GM23338 (cell line): ENCODE measurements at regions not wholly inside any gene's neighbourhood (a gene's known extent, or its start where the extent isn't known, plus 50 kb on each side); places are given as distances from the start of the nearest gene placed in this dataset.

Experiments
- ATAC-seq: fragments of 200-7000 bp; cut with Tn5 transposase; 3 replicates; pipeline ENCODE4 v1.9.1; 2020
- DNase-seq: peaks from one replicate; pipeline ENCODE4 v3.0.0-alpha.2; 2015; ENCODE audit warnings: low spot score
- H2AFZ ChIP-seq: fragments of 200-600 bp; sonication (generic); 2 replicates; pipeline ENCODE4 v1.8.0; 2016; ENCODE audit warnings: antibody characterized with exemption, mild to moderate bottlenecking, moderate library complexity
- H3F3A ChIP-seq: fragments of 200-600 bp; sonication (generic); replicated peaks from 2 replicates; pipeline ENCODE4 v1.8.0; 2017; ENCODE audit warnings: antibody characterized with exemption, mixed run types, low read depth
- H3K27ac ChIP-seq: fragments of 200-600 bp; sonication (generic); 2 replicates; pipeline ENCODE4 v1.6.1; 2016; ENCODE audit warnings: low read depth
- H3K27me3 ChIP-seq: fragments of 200-600 bp; sonication (generic); 2 replicates; pipeline ENCODE4 v1.8.0; 2016; ENCODE audit warnings: mild to moderate bottlenecking, mixed run types, moderate library complexity; ENCODE audit not compliant: insufficient read depth
- H3K36me3 ChIP-seq: fragments of 200-600 bp; sonication (generic); 2 replicates; pipeline ENCODE4 v1.8.0; 2016; ENCODE audit warnings: mild to moderate bottlenecking; ENCODE audit not compliant: insufficient read depth
- H3K4me1 ChIP-seq: fragments of 200-600 bp; sonication (generic); 2 replicates; pipeline ENCODE4 v1.8.0; 2016; ENCODE audit warnings: mild to moderate bottlenecking, moderate library complexity; ENCODE audit not compliant: insufficient read depth
- H3K4me2 ChIP-seq: fragments of 200-600 bp; sonication (generic); 2 replicates; pipeline ENCODE4 v1.7.1; 2017; ENCODE audit warnings: mixed run types
- H3K4me3 ChIP-seq: fragments of 200-600 bp; sonication (generic); 2 replicates; pipeline ENCODE4 v1.6.1; 2016; ENCODE audit warnings: mixed run types
- H3K79me2 ChIP-seq: fragments of 200-600 bp; sonication (generic); replicated peaks from 2 replicates; pipeline ENCODE4 v1.8.0; 2017; ENCODE audit warnings: mild to moderate bottlenecking; ENCODE audit not compliant: insufficient read depth
- H3K9me2 ChIP-seq: fragments of 200-600 bp; sonication (generic); 2 replicates; pipeline ENCODE4 v1.8.0; 2017; ENCODE audit not compliant: insufficient read depth
- H4K20me1 ChIP-seq: fragments of 200-600 bp; sonication (generic); replicated peaks from 2 replicates; pipeline ENCODE4 v1.8.0; 2017; ENCODE audit warnings: mild to moderate bottlenecking; ENCODE audit not compliant: insufficient read depth
- H3K27ac Mint-ChIP-seq: 2 replicates; pipeline ENCODE4 v1.8.0; 2020; ENCODE audit warnings: inconsistent platforms, mild to moderate bottlenecking, moderate library complexity, mixed read lengths
- H3K27me3 Mint-ChIP-seq: 3 replicates; pipeline ENCODE4 v1.8.0; 2022; ENCODE audit warnings: low read depth, mild to moderate bottlenecking, moderate library complexity, mixed read lengths, inconsistent platforms; ENCODE audit not compliant: insufficient read depth, poor library complexity
- H3K36me3 Mint-ChIP-seq: 3 replicates; pipeline ENCODE4 v1.8.0; 2021; ENCODE audit warnings: low read depth, mild to moderate bottlenecking, inconsistent platforms, moderate library complexity, mixed read lengths
- H3K4me1 Mint-ChIP-seq: 3 replicates; pipeline ENCODE4 v1.8.0; 2020; ENCODE audit warnings: mild to moderate bottlenecking, inconsistent platforms, mixed read lengths
- H3K4me3 Mint-ChIP-seq: 3 replicates; pipeline ENCODE4 v1.8.0; 2021; ENCODE audit warnings: moderate library complexity, mild to moderate bottlenecking, inconsistent platforms, mixed read lengths
- H3K9me3 Mint-ChIP-seq: 3 replicates; pipeline ENCODE4 v1.8.0; 2020; ENCODE audit warnings: moderate library complexity, mild to moderate bottlenecking, inconsistent platforms, mixed read lengths
- CREB1 ChIP-seq: fragments of 250-450 bp; sonication (Bioruptor Pico); IDR thresholded peaks from 2 replicates; pipeline ENCODE4 v1.5.0; 2020; ENCODE audit warnings: low read depth, mild to moderate bottlenecking, moderate library complexity
- CTCF ChIP-seq, 2 experiments: fragments of 200-600 bp in 1 of 2; sonication (generic) in 1 of 2; conservative IDR thresholded peaks; 2 replicates each; pipeline versions ENCODE4 v1.5.1 to v1.6.1; 2016 to 2017; ENCODE audit warnings: antibody characterized with exemption in 2 of 2, low read depth in 2 of 2, mild to moderate bottlenecking in 2 of 2, moderate library complexity in 1 of 2
- ETS1 ChIP-seq: IDR thresholded peaks from 2 replicates; pipeline ENCODE4 v1.6.1; 2016; ENCODE audit warnings: antibody characterized with exemption
- EZH2 ChIP-seq: fragments of 200-600 bp; sonication (generic); IDR thresholded peaks from one replicate; pipeline ENCODE4 v1.8.0; 2017; ENCODE audit warnings: antibody characterized with exemption, mild to moderate bottlenecking, low read depth; ENCODE audit not compliant: unreplicated experiment
- EZH2phosphoT487 ChIP-seq: fragments of 200-600 bp; sonication (generic); IDR thresholded peaks from one replicate; pipeline ENCODE4 v1.8.1; 2018; ENCODE audit warnings: antibody characterized with exemption; ENCODE audit not compliant: unreplicated experiment
- JUNB ChIP-seq: IDR thresholded peaks from one replicate; pipeline ENCODE4 v1.6.1; 2016; ENCODE audit warnings: antibody characterized with exemption; ENCODE audit not compliant: unreplicated experiment
- NANOG ChIP-seq: IDR thresholded peaks from 2 replicates; pipeline ENCODE4 v1.6.1; 2016; ENCODE audit warnings: antibody characterized with exemption, borderline replicate concordance
- POLR2AphosphoS5 ChIP-seq: IDR thresholded peaks from 2 replicates; pipeline ENCODE4 v1.6.1; 2016; ENCODE audit warnings: antibody characterized with exemption, low read depth
- REST ChIP-seq: IDR thresholded peaks from one replicate; pipeline ENCODE4 v1.6.1; 2018; ENCODE audit warnings: antibody characterized with exemption; ENCODE audit not compliant: unreplicated experiment
- STAT1 ChIP-seq: IDR thresholded peaks from one replicate; pipeline ENCODE4 v1.6.1; 2016; ENCODE audit warnings: antibody characterized with exemption; ENCODE audit not compliant: unreplicated experiment
- ZNF114 ChIP-seq: fragments of 250-450 bp; sonication (Bioruptor Pico); IDR thresholded peaks from 2 replicates; pipeline ENCODE4 v1.5.0; 2020; ENCODE audit warnings: mild to moderate bottlenecking, moderate library complexity
- ZNF331 ChIP-seq: fragments of 250-450 bp; sonication (Bioruptor Pico); IDR thresholded peaks from 2 replicates; pipeline ENCODE4 v1.5.0; 2020; ENCODE audit warnings: low read depth, mild to moderate bottlenecking, moderate library complexity
- TF ChIP-seq, protein P1 (sequence below): fragments of 250-450 bp; sonication (Bioruptor Pico); IDR thresholded peaks from 2 replicates; pipeline ENCODE4 v1.5.0; 2020; ENCODE audit warnings: mild to moderate bottlenecking, moderate library complexity

DNA sequence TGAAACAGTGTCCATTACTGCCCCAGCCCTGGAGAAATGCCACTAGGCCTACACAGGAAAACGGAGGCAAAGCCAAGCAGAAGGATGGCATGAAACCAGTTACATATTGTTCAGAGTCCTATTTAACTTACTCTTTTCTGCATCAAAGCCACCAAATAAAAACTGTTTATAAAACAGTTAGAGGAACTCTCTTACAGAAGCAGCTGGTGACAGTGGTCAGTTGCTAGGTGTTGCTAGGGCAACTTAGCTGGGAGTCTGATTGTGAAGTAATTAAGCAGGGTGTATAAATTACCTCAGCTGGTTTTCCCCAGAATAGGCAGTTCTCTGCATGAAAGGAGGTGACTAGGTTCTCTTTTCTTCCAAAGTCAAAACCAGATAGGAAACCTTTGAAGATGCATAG lies 115.6 kb upstream of the ZBED5 start:
- H2AFZ ChIP-seq = no peak overlapping the region
- H3K4me1 ChIP-seq = no peaks in the 10 kb centered on the region
- H3K4me2 ChIP-seq = no peak overlapping the region
- H3K36me3 ChIP-seq = no peaks in the 10 kb centered on the region
- no peaks in the 10 kb centered on the region for H3K36me3 Mint-ChIP-seq
- H3K4me3 Mint-ChIP-seq = no peak overlapping the region
- H3K27me3 Mint-ChIP-seq = no peaks in the 10 kb centered on the region
- H3K9me3 Mint-ChIP-seq = no peaks in the 10 kb centered on the region
- H3K27ac Mint-ChIP-seq = no peak overlapping the region
- DNase-seq (no peak), ATAC-seq (no peak)
- H3K9me2 ChIP-seq = peaks cover 14% of the 10 kb centered on the region; the same call in 1 of the 2 replicates
- no peak overlapping the region for H3K27ac ChIP-seq
- no peaks in the 10 kb centered on the region for H3K4me1 Mint-ChIP-seq
- H3F3A ChIP-seq = no peaks in the 10 kb centered on the region
- no peaks in the 10 kb centered on the region for H3K27me3 ChIP-seq
- TF ChIP-seq ZNF114 (CRISPR knock-in tag) (no peak), CREB1 (no peak), ZNF331 (CRISPR knock-in tag) (no peak), JUNB (no peak), ETS1 (no peak), EZH2 (no peak), CTCF (conservative IDR thresholded peaks at IDR 0.05; ENCODE audit: low read depth in 2 of 2) (no peak), EZH2phosphoT487 (no peak), STAT1 (no peak), NANOG (no peak), REST (no peak), POLR2AphosphoS5 (no peak)
- TF ChIP-seq, protein P1, sequence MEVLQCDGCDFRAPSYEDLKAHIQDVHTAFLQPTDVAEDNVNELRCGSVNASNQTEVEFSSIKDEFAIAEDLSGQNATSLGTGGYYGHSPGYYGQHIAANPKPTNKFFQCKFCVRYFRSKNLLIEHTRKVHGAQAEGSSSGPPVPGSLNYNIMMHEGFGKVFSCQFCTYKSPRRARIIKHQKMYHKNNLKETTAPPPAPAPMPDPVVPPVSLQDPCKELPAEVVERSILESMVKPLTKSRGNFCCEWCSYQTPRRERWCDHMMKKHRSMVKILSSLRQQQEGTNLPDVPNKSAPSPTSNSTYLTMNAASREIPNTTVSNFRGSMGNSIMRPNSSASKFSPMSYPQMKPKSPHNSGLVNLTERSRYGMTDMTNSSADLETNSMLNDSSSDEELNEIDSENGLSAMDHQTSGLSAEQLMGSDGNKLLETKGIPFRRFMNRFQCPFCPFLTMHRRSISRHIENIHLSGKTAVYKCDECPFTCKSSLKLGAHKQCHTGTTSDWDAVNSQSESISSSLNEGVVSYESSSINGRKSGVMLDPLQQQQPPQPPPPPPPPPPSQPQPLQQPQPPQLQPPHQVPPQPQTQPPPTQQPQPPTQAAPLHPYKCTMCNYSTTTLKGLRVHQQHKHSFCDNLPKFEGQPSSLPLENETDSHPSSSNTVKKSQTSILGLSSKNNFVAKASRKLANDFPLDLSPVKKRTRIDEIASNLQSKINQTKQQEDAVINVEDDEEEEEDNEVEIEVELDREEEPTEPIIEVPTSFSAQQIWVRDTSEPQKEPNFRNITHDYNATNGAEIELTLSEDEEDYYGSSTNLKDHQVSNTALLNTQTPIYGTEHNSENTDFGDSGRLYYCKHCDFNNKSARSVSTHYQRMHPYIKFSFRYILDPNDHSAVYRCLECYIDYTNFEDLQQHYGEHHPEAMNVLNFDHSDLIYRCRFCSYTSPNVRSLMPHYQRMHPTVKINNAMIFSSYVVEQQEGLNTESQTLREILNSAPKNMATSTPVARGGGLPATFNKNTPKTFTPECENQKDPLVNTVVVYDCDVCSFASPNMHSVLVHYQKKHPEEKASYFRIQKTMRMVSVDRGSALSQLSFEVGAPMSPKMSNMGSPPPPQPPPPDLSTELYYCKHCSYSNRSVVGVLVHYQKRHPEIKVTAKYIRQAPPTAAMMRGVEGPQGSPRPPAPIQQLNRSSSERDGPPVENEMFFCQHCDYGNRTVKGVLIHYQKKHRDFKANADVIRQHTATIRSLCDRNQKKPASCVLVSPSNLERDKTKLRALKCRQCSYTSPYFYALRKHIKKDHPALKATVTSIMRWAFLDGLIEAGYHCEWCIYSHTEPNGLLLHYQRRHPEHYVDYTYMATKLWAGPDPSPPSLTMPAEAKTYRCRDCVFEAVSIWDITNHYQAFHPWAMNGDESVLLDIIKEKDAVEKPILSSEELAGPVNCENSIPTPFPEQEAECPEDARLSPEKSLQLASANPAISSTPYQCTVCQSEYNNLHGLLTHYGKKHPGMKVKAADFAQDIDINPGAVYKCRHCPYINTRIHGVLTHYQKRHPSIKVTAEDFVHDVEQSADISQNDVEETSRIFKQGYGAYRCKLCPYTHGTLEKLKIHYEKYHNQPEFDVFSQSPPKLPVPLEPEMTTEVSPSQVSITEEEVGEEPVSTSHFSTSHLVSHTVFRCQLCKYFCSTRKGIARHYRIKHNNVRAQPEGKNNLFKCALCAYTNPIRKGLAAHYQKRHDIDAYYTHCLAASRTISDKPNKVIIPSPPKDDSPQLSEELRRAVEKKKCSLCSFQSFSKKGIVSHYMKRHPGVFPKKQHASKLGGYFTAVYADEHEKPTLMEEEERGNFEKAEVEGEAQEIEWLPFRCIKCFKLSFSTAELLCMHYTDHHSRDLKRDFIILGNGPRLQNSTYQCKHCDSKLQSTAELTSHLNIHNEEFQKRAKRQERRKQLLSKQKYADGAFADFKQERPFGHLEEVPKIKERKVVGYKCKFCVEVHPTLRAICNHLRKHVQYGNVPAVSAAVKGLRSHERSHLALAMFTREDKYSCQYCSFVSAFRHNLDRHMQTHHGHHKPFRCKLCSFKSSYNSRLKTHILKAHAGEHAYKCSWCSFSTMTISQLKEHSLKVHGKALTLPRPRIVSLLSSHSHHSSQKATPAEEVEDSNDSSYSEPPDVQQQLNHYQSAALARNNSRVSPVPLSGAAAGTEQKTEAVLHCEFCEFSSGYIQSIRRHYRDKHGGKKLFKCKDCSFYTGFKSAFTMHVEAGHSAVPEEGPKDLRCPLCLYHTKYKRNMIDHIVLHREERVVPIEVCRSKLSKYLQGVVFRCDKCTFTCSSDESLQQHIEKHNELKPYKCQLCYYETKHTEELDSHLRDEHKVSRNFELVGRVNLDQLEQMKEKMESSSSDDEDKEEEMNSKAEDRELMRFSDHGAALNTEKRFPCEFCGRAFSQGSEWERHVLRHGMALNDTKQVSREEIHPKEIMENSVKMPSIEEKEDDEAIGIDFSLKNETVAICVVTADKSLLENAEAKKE (CRISPR knock-in tag) = no peak
- no peaks in the 10 kb centered on the region for H4K20me1 ChIP-seq
- no peak overlapping the region for H3K4me3 ChIP-seq
- no peaks in the 10 kb centered on the region for H3K79me2 ChIP-seq
